Activated gamma-delta T cell treated with anti-CD3 and anti-CD28 coated beads, Interleukin-2, amount 50 U/mL, for 16 hours (primary cell): ENCODE measurements at regions not wholly inside any gene's neighbourhood (a gene's known extent, or its start where the extent isn't known, plus 50 kb on each side); places are given as distances from the start of the nearest gene placed in this dataset.

Experiments
- DNase-seq: peaks from one replicate; pipeline ENCODE4 v3.0.0-alpha.2; 2020; ENCODE audit warnings: low read depth

- DNase-seq: peak; percentile 45
Measured at GRCh38 chr3:42012935-42013690, 51.2 kb upstream of the ULK4 start.

GRCh38 chr3:42012383-42012934 lies 50.6 kb upstream of the ULK4 start:
- no peak for DNase-seq
